Upper lobe of right lung (tissue), 1 donor: ENCODE measurements at regions not wholly inside any gene's neighbourhood (a gene's known extent, or its start where the extent isn't known, plus 50 kb on each side); places are given as distances from the start of the nearest gene placed in this dataset.
A peak's percentile ranks its signal among the peaks of the same experiment; 100 is the strongest.

ENCODE experiments used
- ATAC-seq: fragments of 200-7000 bp; cut with Tn5 transposase; one replicate; pipeline ENCODE4 v1.9.1; 2020; ENCODE audit warnings: mild to moderate bottlenecking, moderate library complexity
- DNase-seq: peaks from one replicate; pipeline ENCODE4 v3.0.0-alpha.2; 2020
- H3K27ac ChIP-seq: fragments of 200-600 bp; one replicate; pipeline ENCODE4 v1.8.0; 2022
- H3K27me3 ChIP-seq: fragments of 200-600 bp; one replicate; pipeline ENCODE4 v1.8.0; 2022; ENCODE audit warnings: mild to moderate bottlenecking
- H3K36me3 ChIP-seq: fragments of 200-600 bp; one replicate; pipeline ENCODE4 v1.8.0; 2022
- H3K4me1 ChIP-seq: fragments of 200-600 bp; one replicate; pipeline ENCODE4 v1.8.0; 2022
- H3K4me3 ChIP-seq: fragments of 200-600 bp; one replicate; pipeline ENCODE4 v1.8.0; 2022; ENCODE audit warnings: mild to moderate bottlenecking
- H3K9me3 ChIP-seq: fragments of 200-600 bp; one replicate; pipeline ENCODE4 v1.8.0; 2022
- intact Hi-C: fragments of 100-400 bp; cut with DNase I; formaldehyde crosslinking; loops from one replicate; pipeline ENCODE4 v1.11.0; 2022
- TF ChIP-seq, protein P1 (sequence below): fragments of 200-600 bp; IDR thresholded peaks from one replicate; pipeline ENCODE4 v1.8.0; 2022; ENCODE audit warnings: antibody characterized with exemption
- donor health status: DM: no; HTN: yes; CAD: no; lungs with severe emphysema.

- Histone ChIP-seq H3K27ac (no peak overlapping the region), H3K4me1 (no peaks in the 10 kb centered on the region), H3K27me3 (peaks cover 13% of the 10 kb centered on the region), H3K36me3 (no peaks in the 10 kb centered on the region), H3K9me3 (no peaks in the 10 kb centered on the region), H3K4me3 (no peak overlapping the region)
- ATAC-seq (peak; percentile 64), DNase-seq (no peak)
- TF ChIP-seq, protein P1, sequence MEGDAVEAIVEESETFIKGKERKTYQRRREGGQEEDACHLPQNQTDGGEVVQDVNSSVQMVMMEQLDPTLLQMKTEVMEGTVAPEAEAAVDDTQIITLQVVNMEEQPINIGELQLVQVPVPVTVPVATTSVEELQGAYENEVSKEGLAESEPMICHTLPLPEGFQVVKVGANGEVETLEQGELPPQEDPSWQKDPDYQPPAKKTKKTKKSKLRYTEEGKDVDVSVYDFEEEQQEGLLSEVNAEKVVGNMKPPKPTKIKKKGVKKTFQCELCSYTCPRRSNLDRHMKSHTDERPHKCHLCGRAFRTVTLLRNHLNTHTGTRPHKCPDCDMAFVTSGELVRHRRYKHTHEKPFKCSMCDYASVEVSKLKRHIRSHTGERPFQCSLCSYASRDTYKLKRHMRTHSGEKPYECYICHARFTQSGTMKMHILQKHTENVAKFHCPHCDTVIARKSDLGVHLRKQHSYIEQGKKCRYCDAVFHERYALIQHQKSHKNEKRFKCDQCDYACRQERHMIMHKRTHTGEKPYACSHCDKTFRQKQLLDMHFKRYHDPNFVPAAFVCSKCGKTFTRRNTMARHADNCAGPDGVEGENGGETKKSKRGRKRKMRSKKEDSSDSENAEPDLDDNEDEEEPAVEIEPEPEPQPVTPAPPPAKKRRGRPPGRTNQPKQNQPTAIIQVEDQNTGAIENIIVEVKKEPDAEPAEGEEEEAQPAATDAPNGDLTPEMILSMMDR: no peak
- intact Hi-C loops: no loop called here
Observed at GRCh38 chr2:7502336-7502735, 585.1 kb downstream of the RNF144A start.

DNA sequence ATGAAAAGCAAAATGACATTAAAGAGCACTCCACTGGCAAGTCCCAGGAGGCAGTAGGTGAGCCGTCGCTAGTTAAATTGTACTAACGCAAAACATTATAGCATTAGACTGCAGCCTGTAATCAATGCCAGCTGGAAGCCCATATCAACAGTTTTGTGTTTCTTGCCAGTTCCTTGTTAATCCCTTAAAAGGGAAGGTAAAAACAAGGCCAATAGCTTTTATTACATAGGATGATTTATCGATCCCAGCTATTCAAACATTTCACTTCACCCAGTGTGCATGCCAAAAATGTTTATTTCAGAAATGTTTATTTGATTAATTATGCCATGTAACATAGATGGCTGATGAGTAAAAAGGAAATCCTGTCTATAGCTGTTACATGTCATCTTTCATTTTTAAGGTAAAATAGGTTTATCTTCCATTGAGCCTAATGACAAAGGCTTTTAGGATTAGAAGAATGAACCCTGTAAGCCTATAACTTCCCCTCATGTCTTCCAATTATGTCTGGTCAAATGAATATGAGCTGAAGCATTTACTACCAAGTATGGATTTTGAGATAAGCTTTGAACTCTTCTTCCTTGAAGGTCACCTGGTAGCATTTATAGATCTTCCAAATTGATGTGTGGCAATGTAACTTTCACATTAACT lies 591.2 kb downstream of the RNF144A start:
- no peaks in the 10 kb centered on the region for H3K9me3 ChIP-seq
- H3K4me1 ChIP-seq: no peaks in the 10 kb centered on the region
- H3K27ac ChIP-seq: no peak overlapping the region
- TF ChIP-seq, protein P1: no peak
- intact Hi-C loops: no loop called here
- DNase-seq (no peak), ATAC-seq (no peak)
- no peak overlapping the region for H3K4me3 ChIP-seq
- H3K36me3 ChIP-seq: no peaks in the 10 kb centered on the region
- H3K27me3 ChIP-seq: peaks cover 5% of the 10 kb centered on the region

DNA sequence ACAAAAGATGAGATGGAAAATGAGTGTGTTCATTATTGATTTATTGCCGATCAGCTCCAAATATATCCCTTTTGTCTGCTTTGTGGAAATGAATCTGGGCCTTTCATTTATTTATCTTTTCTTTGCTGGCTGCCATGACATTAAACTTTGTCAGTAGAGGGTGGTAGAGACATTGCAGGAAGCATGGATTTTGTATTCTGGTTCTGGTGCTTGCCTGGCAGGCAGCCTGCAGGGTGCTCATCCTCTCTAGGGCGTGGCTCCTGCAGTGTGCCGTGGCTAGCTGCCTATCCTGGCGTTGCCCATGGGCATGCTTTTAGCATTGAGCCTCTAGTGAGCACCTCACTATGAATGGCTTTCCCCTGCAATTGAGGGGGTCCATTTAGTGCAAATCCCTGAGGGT lies 593.1 kb downstream of the RNF144A start:
- DNase-seq (no peak), ATAC-seq (no peak)
- Histone ChIP-seq H3K4me1 (no peaks in the 10 kb centered on the region), H3K27ac (no peak overlapping the region), H3K27me3 (peaks cover 5% of the 10 kb centered on the region), H3K9me3 (no peaks in the 10 kb centered on the region), H3K36me3 (no peaks in the 10 kb centered on the region), H3K4me3 (no peak overlapping the region)
- intact Hi-C loops: no loop called here
- TF ChIP-seq, protein P1: no peak

GRCh38 chr2:7513834-7514233 lies 596.6 kb downstream of the RNF144A start:
- TF ChIP-seq, protein P1: no peak
- Histone ChIP-seq H3K4me3 (no peak overlapping the region), H3K27me3 (no peaks in the 10 kb centered on the region), H3K9me3 (no peaks in the 10 kb centered on the region), H3K36me3 (no peaks in the 10 kb centered on the region), H3K4me1 (no peaks in the 10 kb centered on the region), H3K27ac (no peak overlapping the region)
- ATAC-seq (no peak), DNase-seq (no peak)
- intact Hi-C loops: no loop called here

- Histone ChIP-seq H3K27ac (no peak overlapping the region), H3K4me3 (no peak overlapping the region), H3K9me3 (no peaks in the 10 kb centered on the region), H3K4me1 (no peaks in the 10 kb centered on the region), H3K27me3 (no peaks in the 10 kb centered on the region), H3K36me3 (no peaks in the 10 kb centered on the region)
- ATAC-seq: no peak
- TF ChIP-seq, protein P1: no peak
- intact Hi-C loops: no loop called here
- no peak for DNase-seq
Observed at GRCh38 chr2:7515327-7515726, 598.1 kb downstream of the RNF144A start.
